ENCODE measurements at regions not wholly inside any gene's neighbourhood (a gene's known extent, or its start where the extent isn't known, plus 50 kb on each side); places are given as distances from the start of the nearest gene placed in this dataset.

DNA sequence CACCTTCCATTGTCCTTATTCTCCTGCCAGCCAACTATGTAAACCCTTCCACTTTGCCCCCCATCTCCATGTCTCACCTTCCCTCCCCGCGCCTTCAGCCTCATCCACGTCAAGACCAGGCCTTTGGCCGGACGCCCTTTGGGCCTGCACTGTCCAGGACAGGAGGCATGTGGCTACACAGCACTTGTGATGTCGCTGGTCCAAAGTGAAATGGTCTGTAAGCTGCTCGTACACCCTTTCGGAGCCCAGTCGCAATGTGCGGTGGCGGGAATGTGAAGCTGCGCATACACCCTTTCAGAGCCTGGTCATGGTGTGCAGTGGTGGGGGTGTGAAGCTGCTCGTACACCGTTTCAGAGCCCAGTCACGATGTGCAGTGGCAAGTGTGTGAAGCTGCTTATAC lies 247.9 kb upstream of the RGS6 start:
- DNase-seq (no peak), ATAC-seq (no peak)
- intact Hi-C loops (cut with DNase I) = no loop called here
- no peaks in the 10 kb centered on the region for H3K27me3 ChIP-seq
- peaks cover 14% of the 10 kb centered on the region for H3K36me3 ChIP-seq
- TF ChIP-seq, protein P1, sequence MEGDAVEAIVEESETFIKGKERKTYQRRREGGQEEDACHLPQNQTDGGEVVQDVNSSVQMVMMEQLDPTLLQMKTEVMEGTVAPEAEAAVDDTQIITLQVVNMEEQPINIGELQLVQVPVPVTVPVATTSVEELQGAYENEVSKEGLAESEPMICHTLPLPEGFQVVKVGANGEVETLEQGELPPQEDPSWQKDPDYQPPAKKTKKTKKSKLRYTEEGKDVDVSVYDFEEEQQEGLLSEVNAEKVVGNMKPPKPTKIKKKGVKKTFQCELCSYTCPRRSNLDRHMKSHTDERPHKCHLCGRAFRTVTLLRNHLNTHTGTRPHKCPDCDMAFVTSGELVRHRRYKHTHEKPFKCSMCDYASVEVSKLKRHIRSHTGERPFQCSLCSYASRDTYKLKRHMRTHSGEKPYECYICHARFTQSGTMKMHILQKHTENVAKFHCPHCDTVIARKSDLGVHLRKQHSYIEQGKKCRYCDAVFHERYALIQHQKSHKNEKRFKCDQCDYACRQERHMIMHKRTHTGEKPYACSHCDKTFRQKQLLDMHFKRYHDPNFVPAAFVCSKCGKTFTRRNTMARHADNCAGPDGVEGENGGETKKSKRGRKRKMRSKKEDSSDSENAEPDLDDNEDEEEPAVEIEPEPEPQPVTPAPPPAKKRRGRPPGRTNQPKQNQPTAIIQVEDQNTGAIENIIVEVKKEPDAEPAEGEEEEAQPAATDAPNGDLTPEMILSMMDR (IDR thresholded peaks at IDR 0.05) = no peak
- no peak overlapping the region for H3K4me3 ChIP-seq
- no peaks in the 10 kb centered on the region for H3K4me1 ChIP-seq
- no peak overlapping the region for H3K27ac ChIP-seq
- no peaks in the 10 kb centered on the region for H3K9me3 ChIP-seq

DNA sequence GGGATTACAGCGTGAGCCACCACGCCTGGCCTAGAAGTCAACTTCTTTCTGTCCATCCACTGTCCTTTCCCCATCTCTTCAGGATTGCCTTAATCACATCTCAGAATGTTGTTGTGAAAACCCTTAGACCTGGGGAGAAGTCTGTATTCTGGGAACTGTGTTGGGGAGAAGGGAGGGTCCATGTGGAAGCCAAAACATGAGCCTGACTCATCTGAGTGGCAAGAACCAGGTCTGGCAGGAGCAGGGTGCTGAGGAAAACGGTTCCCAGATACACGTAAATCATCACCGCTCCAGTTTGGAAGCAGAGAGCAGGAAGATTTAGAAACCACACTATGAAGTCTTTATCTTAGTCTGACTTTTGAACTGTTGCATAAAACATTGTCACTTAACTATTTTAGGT lies 245.6 kb upstream of the RGS6 start:
- TF ChIP-seq, protein P1 (IDR thresholded peaks at IDR 0.05) = no peak
- no peaks in the 10 kb centered on the region for H3K9me3 ChIP-seq
- no peaks in the 10 kb centered on the region for H3K4me1 ChIP-seq
- no peak overlapping the region for H3K27ac ChIP-seq
- H3K27me3 ChIP-seq = no peaks in the 10 kb centered on the region
- H3K4me3 ChIP-seq = no peak overlapping the region
- H3K36me3 ChIP-seq = peaks cover 14% of the 10 kb centered on the region
- DNase-seq (no peak), ATAC-seq (no peak)
- intact Hi-C loops (cut with DNase I) = no loop called here

DNA sequence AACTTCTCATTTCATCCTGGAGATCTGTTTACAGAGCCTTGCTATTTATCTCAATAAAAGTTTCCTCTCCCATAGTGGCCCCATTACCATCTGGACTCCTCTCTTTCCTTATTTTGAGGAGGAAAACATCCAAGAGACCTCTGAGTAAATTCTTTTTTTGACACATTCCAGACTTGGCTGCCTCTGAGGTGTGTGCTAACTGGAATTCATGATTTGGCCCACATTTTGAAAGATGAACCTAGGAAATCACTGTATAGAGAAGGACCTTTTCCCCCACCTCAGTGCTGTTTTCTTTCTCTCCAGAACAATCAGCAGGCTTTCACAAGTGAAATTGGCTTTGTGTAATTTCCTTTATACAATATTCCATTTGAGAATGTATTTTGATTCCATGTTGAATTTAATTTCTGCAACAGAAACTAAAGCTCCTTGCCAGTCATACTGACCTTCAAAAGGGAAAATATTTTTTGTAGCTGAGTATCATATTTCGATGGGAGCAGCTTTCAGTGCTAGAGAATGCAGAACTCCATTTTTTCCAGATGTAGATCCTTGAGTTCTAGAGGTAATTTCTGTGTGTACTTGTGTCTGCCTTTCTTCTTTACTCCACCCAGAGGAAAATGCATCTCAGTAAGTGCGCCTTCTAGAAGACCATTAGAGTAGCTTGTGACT lies 244.9 kb upstream of the RGS6 start:
- TF ChIP-seq, protein P1 (IDR thresholded peaks at IDR 0.05) = no peak
- DNase-seq (no peak), ATAC-seq (no peak)
- no peak overlapping the region for H3K27ac ChIP-seq
- peaks cover 2% of the 10 kb centered on the region for H3K4me1 ChIP-seq
- H3K9me3 ChIP-seq = no peaks in the 10 kb centered on the region
- H3K4me3 ChIP-seq = no peak overlapping the region
- H3K27me3 ChIP-seq = no peaks in the 10 kb centered on the region
- peaks cover 14% of the 10 kb centered on the region for H3K36me3 ChIP-seq
- intact Hi-C loops (cut with DNase I) = no loop called here

DNA sequence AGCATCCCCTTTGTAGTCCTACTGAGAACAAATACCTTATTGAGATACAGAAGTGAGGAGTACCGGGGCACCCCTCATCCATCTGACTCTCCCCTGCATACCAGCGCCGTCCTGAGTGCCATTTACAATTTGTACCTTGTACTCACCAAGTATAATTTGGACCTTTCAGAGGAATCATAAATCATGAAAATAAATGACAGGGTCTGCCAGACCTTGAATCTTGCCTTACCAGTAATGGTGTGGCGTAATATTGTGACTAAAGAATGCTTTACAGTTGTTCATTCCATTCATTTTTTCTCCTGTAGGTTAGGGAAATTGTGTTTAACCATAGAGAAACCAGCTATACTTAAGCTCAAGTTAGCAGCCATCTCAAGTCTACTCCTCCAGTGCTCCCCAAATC lies 243.7 kb upstream of the RGS6 start:
- H3K27ac ChIP-seq = no peak overlapping the region
- TF ChIP-seq, protein P1 (IDR thresholded peaks at IDR 0.05) = no peak
- ATAC-seq = no peak

DNA sequence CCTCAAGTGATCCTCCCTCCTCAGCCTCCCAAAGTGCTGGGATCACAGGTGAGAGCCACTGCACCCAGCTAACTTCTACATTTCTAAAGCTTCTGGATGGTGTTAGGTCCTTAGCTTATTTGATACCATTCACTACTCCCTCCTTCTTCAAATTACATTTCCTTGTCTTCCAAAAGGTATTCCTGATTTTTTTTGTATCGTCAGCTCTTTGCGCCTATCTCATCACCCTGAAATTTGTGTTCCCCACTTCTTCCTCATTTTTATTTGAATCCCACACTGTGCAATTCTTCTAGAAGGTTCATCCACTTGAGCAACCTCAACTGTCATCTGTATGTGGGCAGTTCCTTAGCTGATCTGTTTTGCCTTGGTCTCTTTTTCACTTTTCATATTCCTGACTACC lies 241.8 kb upstream of the RGS6 start:
- Histone ChIP-seq H3K4me1 (peaks cover 9% of the 10 kb centered on the region), H3K27me3 (no peaks in the 10 kb centered on the region), H3K4me3 (no peak overlapping the region), H3K9me3 (no peaks in the 10 kb centered on the region), H3K36me3 (peaks cover 9% of the 10 kb centered on the region), H3K27ac (no peak overlapping the region)
- TF ChIP-seq, protein P1 (IDR thresholded peaks at IDR 0.05) = no peak
- DNase-seq (no peak), ATAC-seq (no peak)
- intact Hi-C loops (cut with DNase I) = no loop called here

More for the DNA sequence above, 243.7 kb upstream of the RGS6 start:
- DNase-seq = no peak
- H3K4me1 ChIP-seq = peaks cover 6% of the 10 kb centered on the region
- H3K36me3 ChIP-seq = peaks cover 14% of the 10 kb centered on the region
- H3K4me3 ChIP-seq = no peak overlapping the region
- no peaks in the 10 kb centered on the region for H3K9me3 ChIP-seq
- intact Hi-C loops (cut with DNase I) = no loop called here
- no peaks in the 10 kb centered on the region for H3K27me3 ChIP-seq

DNA sequence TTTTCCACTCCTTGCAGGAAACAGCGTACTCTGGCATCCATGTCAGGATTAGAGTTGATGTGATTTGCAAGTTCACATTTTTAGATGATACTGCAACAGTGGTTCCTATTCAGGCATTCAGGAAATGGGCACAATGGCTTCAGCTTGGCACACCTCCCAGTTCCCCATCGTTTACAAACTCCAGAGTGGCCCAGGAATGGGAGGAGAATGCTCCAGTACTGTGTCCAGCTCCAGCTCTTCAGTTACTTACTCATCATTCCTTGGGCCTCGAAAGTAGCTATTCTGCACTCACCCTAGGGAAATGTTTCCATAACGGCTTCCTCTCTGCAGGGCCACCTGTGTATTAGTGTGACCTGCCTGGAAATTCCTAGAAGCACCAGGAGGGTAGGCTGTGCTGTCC lies 239.7 kb upstream of the RGS6 start:
- Histone ChIP-seq H3K27ac (no peak overlapping the region), H3K4me3 (no peak overlapping the region), H3K4me1 (peaks cover 9% of the 10 kb centered on the region), H3K36me3 (no peaks in the 10 kb centered on the region), H3K9me3 (no peaks in the 10 kb centered on the region), H3K27me3 (no peaks in the 10 kb centered on the region)
- ATAC-seq (peak; percentile 72), DNase-seq (no peak)
- intact Hi-C loops (cut with DNase I) = no loop called here
- TF ChIP-seq, protein P1 (IDR thresholded peaks at IDR 0.05) = no peak

Data from upper lobe of right lung (tissue), 1 donor.